ENCODE measurements at regions not wholly inside any gene's neighbourhood (a gene's known extent, or its start where the extent isn't known, plus 50 kb on each side); places are given as distances from the start of the nearest gene placed in this dataset.

- TF ChIP-seq CTCF (IDR thresholded peaks at IDR 0.05; ENCODE audit: insufficient read depth, low read length) = no peak
- no peak overlapping the region for H3K4me3 ChIP-seq (ENCODE audit: low read depth, low read length)
- no peak for DNase-seq (ENCODE audit: low read depth)
These were observed 136.0 kb upstream of the CNR1 start for GRCh38 chr6:88301888-88302768.

- TF ChIP-seq CTCF (IDR thresholded peaks at IDR 0.05; ENCODE audit: insufficient read depth, low read length) = no peak
- DNase-seq (ENCODE audit: low read depth) = no peak
- no peak overlapping the region for H3K4me3 ChIP-seq (ENCODE audit: low read depth, low read length)
These were observed 135.1 kb upstream of the CNR1 start for GRCh38 chr6:88301256-88301655.

- no peak for DNase-seq (ENCODE audit: low read depth)
- H3K4me3 ChIP-seq (ENCODE audit: low read depth, low read length) = no peak overlapping the region
- TF ChIP-seq CTCF (IDR thresholded peaks at IDR 0.05; ENCODE audit: insufficient read depth, low read length) = no peak
These were observed 132.1 kb upstream of the CNR1 start for GRCh38 chr6:88298066-88298845.

- no peak for TF ChIP-seq CTCF (IDR thresholded peaks at IDR 0.05; ENCODE audit: insufficient read depth, low read length)
- H3K4me3 ChIP-seq (ENCODE audit: low read depth, low read length) = no peak overlapping the region
These were observed 130.5 kb upstream of the CNR1 start for GRCh38 chr6:88296694-88297093.

GRCh38 chr6:88295663-88296062 is 129.5 kb upstream of the CNR1 start:
- TF ChIP-seq CTCF (IDR thresholded peaks at IDR 0.05; ENCODE audit: insufficient read depth, low read length) = no peak
- no peak for DNase-seq (ENCODE audit: low read depth)

More at GRCh38 chr6:88296694-88297093, 130.5 kb upstream of the CNR1 start:
- DNase-seq (ENCODE audit: low read depth) = no peak

GRCh38 chr6:88294702-88295101 is 128.6 kb upstream of the CNR1 start:
- no peak overlapping the region for H3K4me3 ChIP-seq (ENCODE audit: low read depth, low read length)
- no peak for DNase-seq (ENCODE audit: low read depth)
- TF ChIP-seq CTCF (IDR thresholded peaks at IDR 0.05; ENCODE audit: insufficient read depth, low read length) = no peak

More at GRCh38 chr6:88295663-88296062, 129.5 kb upstream of the CNR1 start:
- H3K4me3 ChIP-seq (ENCODE audit: low read depth, low read length) = no peak overlapping the region

Measured in fibroblast of the aortic adventitia (primary cell).